D341Med (cell line): ENCODE measurements at regions not wholly inside any gene's neighbourhood (a gene's known extent, or its start where the extent isn't known, plus 50 kb on each side); places are given as distances from the start of the nearest gene placed in this dataset.

Source experiments
- DNase-seq: peaks from one replicate; pipeline ENCODE4 v3.0.0; 2012; ENCODE audit warnings: low spot score

DNA sequence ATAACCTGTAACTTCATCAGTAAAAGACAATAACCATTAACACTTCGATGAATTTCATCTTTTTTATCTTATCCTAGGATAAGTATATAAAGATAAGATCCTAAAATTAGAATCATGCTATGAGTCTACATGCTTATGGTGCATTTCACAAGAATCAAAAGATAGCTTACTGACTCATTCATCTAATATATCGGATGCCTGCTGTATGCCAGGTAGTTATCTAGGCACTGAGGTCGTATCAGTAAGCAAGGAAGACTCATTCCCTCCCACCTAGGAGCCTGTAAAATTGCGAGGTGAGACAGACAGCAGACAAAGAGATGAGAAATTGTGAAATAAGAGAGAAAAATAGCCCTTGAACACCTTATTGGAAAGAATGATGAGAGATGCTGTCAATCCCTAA lies 240.6 kb upstream of the ADAMTSL1 start:
- no peak for DNase-seq

DNA sequence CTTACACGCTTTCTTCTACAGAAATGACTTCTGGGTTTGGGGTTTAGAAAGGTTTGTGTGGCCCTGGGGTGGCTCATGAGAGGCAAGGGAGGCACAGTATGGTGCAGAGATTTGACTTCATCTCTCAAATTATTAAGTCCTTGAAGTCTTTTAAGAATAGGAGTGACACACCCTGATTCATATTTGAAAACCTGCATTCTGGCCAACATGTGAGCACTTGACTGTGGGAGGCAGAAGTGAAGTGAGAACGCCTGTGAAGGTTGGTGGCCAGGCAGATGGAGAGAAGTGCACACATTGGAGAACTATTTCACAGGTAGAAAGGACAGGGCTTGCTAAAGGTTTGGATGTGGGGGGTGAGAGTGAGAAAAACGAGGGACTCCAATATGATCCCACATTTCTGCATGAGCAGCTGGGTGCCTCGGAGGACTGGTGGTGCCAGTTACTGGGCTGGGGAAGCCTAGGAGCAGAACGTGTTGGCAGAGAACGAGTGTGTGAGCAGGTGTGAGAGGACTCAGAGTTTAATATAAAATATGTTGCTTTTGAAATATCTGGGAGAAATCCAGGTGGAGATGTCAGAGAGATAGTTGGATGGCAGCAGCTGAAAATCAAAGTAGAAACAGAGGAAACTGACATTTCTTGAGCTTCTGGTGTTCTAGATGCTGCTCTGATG lies 240.0 kb upstream of the ADAMTSL1 start:
- DNase-seq: no peak

- DNase-seq: no peak
Observed at GRCh38 chr9:18235181-18235908, 238.6 kb upstream of the ADAMTSL1 start.

- DNase-seq: no peak
Observed at GRCh38 chr9:18236336-18236735, 237.6 kb upstream of the ADAMTSL1 start.

DNA sequence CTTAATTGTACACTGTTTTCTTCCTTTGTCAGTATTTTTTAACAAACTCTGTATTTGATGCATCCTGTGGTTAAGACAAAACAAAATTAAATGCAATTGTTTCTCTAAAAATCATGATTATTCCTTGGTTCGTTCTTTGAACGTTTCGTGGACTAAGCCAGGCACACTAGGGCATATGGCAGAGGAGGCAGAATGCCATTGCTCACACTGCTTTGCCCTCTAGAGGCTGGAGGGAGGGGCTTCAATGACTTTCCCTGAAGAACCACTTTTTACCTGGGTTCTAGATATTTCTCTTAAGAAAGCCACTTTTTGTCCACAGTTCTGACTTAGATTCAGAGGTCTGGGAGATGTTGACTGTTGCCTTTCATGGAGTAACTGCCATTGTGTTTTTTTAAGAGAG lies 236.2 kb upstream of the ADAMTSL1 start:
- DNase-seq: no peak

DNA sequence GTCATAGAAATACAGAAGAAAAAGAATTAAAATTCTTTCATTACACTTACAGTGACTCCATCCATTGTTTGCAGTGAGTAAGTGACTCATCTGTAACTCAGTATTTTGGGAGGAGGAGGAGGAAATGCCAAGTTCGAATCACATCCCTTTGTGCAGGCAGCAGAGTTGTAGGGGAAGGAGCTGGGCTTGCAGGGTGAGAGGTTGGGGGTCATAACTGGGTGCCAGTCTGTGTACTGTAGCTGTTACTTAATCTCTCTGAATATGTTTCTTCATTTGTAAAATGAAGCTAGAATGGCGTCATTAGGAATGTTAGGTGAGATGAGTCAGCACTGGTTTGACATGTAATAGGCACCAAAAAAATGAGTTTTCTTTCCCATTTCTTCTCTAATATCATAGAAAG lies 235.7 kb upstream of the ADAMTSL1 start:
- no peak for DNase-seq

DNA sequence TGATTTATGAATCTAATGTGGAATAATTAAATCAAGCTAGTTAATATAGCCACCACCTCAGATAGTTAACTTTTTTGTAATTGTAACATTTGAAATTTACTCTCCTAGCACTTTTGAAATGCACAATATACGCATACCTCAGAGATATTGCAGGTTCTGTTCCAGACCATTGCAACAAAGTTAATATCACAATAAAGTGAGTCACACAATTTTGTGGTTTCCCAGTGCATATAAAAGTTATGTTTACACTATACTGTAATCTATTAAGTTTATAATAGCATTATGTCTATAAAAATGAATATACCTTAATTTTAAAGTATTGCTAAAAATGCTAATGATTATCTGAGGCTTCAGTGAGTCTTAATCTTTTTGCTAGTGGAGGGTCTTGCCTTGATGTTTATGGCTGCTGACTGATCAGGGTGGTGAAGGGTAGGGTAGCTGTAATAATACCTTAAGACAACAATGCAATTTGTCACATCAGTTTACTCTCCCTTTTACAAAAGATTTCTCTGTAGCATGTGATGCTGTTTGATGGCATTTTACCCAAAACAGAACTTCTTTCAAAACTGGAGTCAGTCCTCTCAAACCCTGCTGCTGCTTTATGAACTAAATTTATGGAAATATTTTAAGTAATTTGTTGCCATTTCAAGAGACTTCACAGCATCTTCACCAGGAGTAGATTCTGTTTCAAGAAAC lies 235.1 kb upstream of the ADAMTSL1 start:
- DNase-seq: no peak

DNA sequence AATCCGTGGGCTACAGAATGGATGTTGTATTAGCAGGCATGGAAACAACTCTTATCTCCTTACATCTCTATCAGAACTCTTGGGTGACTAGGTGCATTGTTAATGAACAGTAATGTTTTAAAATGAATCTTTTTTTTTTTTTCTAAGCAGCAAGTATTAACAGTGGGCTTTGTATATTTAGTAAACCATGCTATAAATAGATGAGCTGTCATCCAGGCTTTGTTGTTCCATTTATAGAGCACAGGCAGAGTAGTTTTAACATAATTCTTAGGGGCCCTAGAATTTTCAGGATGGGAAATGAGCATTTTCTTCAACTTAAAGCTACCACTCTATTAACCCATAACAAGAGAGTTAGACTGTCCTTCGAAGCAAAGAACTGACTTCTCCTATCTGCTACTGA lies 233.7 kb upstream of the ADAMTSL1 start:
- no peak for DNase-seq

- DNase-seq: peak; percentile 29
Observed at GRCh38 chr9:18245911-18246310, 228.0 kb upstream of the ADAMTSL1 start.

DNA sequence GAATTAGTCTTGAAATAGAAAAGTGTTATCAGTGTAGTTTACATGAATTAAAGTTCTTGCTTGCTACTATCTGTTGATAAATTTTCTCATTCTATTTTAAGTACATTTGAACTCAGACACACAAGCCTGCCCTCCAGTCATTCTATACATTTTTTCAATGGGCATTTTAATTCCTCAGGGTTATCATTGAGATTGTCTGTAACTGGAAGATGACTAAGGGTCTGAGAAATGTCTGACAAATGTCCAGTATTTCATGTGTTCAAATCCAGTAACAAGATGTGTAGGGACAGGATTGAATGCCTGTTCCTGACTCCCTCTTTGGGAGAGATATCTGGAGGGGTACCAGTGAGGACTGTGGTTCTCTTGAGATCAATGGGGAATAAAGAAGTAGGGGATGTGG lies 223.9 kb upstream of the ADAMTSL1 start:
- no peak for DNase-seq

- no peak for DNase-seq
Observed at GRCh38 chr9:18253950-18254349, 220.0 kb upstream of the ADAMTSL1 start.

DNA sequence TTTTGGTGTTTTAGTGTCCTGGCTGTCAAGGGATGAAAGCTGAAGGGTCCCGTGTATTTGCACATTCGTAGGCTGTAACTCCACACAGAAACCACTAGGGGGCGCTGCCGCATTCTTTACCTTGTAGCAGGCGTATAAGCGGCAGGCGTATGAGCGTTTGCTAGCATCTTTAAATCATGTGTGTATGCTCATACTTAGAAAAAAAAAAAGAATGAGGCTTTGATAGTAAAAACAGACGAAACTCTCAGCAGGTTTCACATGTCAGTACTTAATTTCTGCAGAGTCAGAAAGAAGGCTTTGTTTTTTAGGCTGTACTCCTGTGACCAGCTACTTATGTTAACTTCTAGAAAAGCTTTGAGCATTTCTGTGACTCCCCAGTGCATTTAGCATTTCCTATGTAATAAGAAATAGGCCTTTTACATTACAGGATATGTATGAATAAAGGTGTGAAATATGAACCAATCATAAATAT lies 218.8 kb upstream of the ADAMTSL1 start:
- DNase-seq: peak; percentile 75

GRCh38 chr9:18255747-18256146 lies 218.2 kb upstream of the ADAMTSL1 start:
- DNase-seq: no peak

DNA sequence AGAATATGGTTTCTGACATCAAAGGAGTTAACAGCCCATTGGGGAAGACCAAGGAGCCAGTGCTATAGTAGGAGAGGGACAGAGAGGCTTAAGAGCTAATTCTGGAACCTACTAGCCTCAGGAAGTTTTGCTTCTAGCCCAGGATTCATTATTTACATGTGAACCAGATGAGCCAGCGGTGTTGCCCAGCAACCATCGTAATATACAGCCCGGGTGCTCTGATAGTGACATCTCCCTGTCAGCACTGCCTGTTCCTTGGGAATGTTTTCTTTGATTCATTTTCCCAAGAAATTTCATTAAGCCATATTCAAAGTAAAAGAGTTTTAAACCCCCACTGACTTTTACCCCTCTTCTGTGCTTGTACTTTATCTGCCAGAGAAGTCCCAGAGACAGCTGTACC lies 217.4 kb upstream of the ADAMTSL1 start:
- no peak for DNase-seq

GRCh38 chr9:18260521-18260920 lies 213.4 kb upstream of the ADAMTSL1 start:
- DNase-seq: no peak

DNA sequence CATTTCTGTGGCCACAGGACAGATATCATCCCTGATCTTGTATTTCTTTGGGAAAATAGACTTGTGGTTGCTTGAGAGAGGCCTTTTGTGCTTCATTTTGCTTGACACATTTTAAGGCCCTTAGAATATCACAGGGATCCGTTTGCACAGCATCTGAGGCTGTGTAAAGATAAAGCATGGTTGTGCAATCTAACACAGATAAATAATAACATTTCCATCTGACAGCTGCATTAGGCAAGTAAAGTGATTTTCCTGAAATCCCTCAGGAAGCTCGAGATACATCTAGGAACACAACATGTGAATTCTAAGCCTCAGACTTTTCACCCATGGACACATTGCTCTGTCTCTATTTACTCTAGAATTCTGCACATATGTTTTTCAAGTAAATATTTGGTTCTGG lies 212.8 kb upstream of the ADAMTSL1 start:
- no peak for DNase-seq

DNA sequence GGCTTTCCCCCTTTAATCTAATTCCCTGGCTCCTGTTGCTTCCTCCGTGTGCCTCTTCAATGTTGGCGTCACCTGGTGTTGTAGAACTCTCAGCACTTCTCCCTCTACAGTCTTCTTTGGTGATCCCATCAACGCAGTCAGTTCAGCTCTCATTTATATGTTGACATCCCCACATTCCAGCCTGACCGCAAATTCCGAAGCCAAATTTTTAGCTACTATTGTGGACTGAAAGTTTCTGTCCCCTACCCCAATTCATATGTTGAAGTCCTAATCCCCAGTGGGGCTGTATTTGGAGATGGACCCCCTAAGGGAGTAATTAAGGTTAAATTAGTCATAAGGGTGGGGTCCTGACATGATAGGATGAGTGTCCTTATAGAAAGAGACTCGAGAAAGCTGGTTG lies 210.6 kb upstream of the ADAMTSL1 start:
- DNase-seq: no peak

GRCh38 chr9:18268381-18268780 lies 205.6 kb upstream of the ADAMTSL1 start:
- no peak for DNase-seq

DNA sequence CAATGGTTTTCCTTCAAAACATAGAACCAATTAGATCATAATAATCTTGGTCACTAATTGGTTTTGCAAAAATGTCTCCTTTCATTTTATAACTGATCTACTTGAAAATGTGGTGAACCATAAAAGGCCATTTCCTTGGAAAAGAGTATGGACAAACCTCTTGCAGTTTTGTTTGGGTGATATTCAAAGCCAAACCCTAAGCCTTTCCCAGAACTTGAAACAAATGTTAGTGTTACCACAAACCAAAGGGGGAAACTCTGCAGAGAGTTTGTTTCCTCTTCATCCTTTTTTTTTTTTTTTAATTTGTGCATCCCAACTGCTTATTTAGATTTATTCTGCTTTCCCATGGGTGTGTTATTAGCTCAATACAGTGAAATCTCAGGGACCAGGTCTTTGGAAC lies 204.4 kb upstream of the ADAMTSL1 start:
- DNase-seq: no peak

DNA sequence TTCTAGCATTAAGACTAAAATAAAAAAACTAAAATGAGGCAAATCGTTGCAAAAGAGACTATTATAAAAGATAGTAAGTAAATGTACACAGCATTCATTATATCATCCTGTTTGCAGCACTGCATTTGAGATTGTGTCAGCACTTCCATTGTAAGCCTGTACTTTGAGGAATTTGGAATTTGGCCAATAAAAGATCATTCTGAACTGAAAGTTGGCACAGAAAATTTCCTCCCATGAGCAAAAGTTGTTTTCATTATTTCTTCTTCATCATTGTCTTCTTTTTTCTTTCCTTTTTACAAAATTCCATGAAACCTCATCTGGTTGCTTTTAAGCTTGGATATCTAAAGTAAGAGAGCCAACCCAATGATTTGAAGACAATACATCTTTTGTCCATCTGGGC lies 199.3 kb upstream of the ADAMTSL1 start:
- DNase-seq: no peak

DNA sequence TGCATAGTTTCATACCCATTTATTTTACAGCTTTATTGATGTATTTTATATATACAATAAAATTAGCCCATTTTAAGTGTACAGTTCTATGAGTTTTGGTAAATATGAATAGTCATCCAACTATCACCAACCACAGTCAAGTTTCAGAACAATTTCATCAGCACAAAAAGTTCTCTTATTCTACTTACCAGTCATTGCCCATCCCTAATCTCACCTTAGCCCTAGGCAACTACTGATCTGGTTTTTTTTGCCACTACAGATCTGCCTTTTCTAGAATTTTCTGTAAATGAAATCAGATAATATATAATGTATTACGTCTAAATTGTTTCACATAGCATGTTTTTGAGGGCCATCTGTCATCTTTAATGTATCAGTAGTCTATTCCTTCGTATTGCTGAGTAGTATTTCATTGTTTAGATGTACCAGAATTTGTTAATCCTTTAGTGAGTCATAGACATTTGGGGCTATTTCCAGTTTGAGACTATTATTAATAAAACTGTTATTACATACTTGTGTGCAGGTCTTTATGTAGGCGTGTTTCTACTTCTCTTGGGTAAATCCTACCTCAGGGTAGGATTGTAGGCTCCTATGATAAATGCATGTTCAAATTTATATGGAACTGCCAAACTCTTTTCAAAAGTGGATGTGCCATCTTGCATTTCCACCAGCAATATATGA lies 198.5 kb upstream of the ADAMTSL1 start:
- DNase-seq: no peak

- no peak for DNase-seq
Observed at GRCh38 chr9:18281291-18281690, 192.7 kb upstream of the ADAMTSL1 start.

DNA sequence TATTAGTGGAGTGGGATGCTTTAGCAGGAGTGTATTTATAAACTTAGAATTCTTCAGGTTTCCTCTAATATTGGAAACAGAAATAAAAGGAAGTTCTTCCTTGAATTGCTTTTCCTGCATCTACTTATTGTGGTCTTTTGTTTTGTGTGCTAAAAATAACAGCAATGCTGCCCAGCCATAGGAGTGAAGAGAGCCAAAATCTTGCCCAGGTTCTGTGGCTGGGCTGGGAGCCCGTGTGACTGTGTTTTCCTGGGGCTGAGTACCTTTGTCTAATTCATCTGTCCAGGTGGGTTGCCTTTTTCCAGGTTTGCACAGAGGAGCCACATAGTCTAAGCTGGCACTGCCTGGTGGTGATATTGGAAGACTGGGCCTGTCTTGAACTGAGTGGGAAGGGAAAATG lies 179.7 kb upstream of the ADAMTSL1 start:
- no peak for DNase-seq
